ENCODE measurements at regions not wholly inside any gene's neighbourhood (a gene's known extent, or its start where the extent isn't known, plus 50 kb on each side); places are given as distances from the start of the nearest gene placed in this dataset.

DNA sequence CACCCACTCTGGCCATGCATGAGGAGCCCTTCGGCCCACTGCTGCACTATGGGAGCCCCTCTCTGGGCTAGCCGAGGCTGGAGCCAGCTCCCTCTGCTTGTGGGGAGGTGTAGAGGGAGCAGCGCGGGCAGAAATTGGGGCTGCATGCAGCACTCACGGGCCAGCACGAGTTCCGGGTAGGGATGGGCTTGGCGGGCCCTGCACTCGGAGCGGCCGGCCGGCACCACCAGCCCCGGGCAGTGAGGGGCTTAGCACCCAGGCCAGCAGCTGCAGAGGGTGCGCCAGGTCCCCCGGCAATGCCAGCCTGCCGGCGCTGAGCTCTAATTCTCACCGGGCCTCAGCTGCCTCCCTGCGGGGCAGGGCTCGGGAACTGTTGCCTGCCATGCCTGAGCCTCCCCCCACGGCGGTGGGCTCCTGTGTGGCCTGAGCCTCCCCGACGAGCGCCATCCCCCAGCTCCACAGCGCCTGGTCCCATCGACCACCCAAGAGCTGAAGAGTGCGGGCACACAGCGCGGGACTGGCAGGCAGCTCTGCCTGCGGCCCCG lies 209.0 kb downstream of the LTN1 start:
- DNase-seq: no peak

- no peak for DNase-seq
Observed at GRCh38 chr21:28781602-28782276, 210.9 kb downstream of the LTN1 start.

DNA sequence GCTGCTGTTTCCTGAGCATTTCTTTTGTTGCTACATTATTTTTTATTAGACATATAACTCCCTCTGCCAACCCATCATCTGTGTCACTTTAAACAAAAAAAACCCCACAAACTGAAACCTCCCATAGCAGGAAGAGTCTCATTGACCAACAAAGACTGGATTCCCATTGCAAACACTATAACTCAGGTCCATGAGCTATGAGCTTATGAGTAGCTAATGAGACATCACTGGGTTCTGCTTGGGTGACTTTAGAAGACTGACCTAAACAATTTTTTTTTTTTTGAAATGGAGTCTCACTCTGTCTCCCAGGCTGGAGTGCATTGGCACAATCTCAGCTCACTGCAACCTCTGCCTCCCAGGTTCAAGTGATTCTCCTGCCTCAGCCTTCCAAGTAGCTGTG lies 212.8 kb downstream of the LTN1 start:
- DNase-seq: no peak

- DNase-seq: no peak
Observed at GRCh38 chr21:28776251-28776650, 216.4 kb downstream of the LTN1 start.

DNA sequence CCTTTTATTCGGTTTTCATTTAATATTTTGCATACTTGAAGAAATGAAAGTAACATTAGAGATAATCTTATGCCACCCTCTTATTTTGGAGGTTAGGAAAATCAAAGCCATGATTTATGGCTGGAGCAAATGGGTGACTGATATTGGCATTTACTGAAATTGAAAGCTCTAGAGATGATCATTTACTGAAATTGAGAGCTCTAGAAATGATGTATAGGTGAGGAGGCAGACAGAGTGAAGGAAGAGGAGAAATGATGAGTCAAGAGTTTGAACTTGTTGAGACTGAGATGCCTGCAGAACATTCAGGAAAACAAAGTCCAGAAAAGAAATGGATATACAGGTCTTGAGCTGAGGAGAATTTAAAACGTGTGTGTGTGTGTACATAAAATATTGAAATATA lies 217.6 kb downstream of the LTN1 start:
- no peak for DNase-seq

DNA sequence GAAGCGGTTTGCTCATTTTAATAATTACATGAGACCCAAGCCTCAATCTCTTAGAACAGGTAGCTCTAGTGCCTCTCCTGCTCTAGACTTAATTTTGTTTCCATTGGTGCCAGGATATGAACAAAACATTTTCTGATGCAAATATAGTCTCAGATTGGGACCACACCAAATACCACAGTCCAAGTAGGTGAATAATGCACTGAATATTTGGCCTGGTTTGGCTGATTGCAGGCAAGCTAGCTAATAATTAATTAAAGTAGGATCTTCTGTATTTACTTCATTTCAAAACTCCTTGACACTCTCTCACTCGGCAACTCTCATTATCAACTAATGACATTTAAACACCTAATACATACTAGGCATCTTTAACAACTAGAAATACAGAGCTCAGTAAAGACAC lies 219.6 kb downstream of the LTN1 start:
- DNase-seq: no peak

- DNase-seq: no peak
Observed at GRCh38 chr21:28771790-28772501, 220.7 kb downstream of the LTN1 start.

DNA sequence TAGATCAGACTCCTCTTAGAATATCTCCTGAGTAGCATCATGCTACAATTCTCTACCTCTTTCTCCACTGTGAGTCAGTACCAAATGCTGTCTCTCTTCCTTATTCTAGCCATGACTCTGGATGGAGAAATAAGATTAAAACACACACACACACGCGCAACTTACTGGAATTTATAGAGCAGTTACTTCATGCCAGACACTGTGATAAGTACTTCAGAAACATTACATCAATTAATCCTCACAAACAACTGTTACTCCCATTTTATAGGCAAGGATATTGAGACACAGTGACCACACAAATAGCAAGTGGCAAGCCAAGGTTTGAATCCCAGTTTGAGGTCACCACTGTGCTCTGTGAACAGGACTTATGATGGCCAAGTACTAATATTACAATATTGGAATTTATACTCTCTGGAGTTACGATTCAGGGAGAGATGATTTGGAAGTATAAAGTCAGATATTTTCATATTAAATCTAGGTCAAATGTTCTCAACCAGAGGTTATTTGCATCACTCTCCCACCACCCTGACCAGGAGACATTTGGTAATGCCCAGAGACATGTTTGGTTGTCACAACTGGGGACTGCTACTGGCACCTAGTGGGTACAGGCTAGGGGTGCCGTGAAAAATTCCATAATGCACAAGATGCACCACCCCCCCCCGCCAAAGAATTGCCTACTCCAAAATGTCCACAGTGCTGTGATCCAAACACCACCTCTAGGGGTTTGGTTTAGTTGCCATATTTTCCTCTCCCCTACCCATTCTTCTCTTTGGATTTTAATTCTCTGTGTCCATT lies 221.6 kb downstream of the LTN1 start:
- no peak for DNase-seq

DNA sequence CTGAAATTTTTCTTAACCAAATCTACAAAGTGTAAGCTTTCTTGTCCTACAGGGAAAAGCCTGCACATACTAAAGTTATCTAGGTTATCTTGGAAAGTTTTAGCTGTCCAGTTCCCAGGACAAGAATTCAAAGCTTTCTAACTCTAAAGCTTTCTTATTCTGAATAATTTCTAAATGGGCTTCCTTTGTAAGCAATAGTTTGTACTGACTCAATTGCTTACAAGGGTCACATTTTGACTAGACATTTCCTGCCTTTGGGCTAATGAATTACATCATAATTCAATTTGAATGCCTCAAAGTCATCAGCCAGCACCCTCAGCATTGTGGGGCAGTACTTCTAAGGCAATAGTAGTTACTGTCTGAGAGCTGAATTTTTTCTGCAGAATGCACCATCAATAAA lies 223.0 kb downstream of the LTN1 start:
- DNase-seq: no peak

- no peak for DNase-seq
Observed at GRCh38 chr21:28768753-28769152, 223.9 kb downstream of the LTN1 start.

- DNase-seq: no peak
Observed at GRCh38 chr21:28767523-28767922, 225.2 kb downstream of the LTN1 start.

GRCh38 chr21:28763809-28764418 lies 228.8 kb downstream of the LTN1 start:
- no peak for DNase-seq

DNA sequence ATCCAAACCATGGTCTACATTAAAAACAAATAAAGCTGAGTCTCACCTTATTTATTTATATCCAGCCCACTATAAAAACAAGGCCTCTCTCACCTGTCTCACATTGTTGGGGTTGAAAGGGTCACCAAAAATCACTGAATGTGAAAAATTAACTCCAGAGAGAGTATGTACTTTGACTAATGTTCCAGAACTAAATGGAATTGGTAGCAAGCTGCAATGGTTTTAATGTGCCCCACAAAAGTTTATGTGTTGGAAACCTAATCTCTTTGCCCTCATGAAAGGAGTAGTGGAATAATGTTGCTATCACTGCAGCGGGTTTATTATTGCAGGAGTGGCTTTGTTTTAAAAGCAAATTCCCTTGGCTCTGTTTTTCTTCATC lies 230.3 kb downstream of the LTN1 start:
- DNase-seq: no peak

DNA sequence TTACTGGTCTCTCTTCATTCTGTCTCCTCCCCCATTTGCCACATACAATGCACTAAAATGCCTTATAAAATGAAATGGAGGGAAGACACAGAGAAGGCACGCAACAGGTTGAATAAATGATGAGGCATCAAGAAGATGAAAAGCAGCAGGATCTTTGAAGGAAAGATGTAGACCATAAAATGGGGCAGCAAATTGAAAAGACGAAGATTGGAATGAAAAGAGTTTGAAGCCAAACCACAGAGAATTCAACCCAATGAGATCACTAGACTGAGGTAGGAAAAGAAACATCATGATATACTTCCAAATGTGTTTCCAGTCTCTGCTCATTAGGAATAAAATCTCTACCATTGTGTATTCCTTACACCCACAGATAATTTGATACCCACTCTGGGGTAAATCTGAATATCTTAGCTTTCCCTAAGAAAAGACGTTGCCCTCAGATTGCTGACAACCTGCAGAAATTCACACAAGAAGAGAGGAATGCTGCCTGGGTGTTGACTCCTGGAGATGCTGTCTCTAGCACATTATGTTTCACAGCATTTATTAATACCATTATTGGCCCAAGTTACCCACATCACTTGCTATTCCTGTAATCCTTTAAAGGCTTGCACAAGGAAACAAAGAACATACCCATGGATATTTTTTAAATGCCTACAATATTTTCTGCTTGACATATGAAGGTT lies 230.9 kb downstream of the LTN1 start:
- DNase-seq: no peak

GRCh38 chr21:28758883-28759242 lies 233.8 kb downstream of the LTN1 start:
- DNase-seq: no peak

DNA sequence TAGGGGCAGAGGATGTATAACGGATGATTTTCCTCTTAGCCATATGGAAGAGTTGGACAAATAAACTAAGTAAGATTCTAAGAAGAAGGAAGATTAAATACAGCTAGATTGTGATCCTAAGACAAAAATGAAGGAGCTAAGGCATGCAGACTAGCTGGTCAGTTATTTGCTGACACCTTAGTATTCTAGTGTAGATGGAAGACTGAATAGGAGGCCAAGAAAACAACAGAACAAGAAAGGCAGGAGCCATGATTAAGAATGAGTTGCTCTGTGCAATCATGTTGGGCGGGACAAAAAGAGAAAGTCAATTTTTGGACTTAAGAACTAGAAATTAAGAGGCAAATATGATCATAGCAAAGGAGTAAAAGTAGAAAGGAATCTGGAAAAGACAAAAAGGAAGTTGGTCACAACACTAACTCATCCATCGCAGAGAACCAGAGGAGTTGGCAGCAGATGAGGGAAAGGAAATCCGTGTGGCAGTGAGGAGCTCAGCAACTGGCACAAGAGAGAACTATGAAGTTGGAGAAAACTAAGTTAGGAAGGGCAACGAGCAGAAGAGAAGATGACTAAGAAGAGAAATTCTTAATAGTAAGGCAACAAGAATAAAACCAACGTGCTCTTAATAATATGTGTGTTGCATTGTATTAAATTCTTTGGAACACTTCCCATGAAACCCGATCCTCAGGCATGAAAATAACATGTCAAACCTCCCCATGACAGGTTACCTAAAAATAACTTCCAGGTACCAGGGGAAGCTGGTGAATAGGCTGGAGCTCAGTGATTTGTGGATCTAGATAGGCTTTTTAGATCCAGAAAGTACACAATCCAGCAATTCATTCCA lies 234.4 kb downstream of the LTN1 start:
- no peak for DNase-seq

DNA sequence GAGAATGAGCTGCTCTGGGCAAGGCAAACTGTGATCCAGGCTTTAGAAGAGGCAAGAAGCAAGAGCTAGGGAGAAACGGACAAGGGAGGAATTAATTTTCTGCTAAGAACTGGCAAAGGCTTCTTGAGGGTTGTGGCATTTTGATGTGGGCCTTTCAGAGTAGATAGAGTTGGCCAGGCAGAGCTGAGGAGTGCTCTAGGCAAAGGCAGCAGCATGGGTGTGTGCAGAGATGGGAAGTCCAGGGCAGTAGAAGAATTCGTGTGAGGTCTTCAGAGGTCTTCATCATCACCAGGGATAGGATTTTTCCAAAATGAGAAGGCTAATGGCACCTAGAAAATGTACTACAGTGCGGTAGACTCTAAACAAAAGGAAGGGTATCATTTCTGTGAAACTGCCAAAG lies 237.8 kb downstream of the LTN1 start:
- no peak for DNase-seq

DNA sequence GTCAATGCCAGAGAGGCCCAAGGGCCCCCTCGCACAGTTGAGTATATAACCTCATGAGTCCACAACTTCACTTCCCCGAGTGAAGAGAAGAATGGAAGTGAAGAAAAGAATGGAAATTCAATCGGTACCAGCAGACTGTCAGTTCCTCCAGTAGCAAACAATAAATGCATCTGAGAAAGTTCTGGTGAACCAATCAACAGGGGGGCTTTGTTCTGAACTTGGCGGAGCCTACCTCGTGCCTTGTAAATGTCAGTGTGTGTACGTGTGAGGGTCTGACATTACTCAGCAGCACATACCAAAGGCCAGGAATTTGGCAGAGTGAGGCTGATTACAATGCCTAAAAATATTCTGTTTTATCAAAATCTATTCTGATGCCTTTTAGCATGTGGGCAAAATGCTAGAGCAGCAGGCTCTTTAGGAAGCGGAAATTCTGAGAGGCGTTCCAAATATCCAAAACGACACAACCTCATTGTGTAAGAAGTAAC lies 238.5 kb downstream of the LTN1 start:
- DNase-seq: no peak

GRCh38 chr21:28752131-28752530 lies 240.5 kb downstream of the LTN1 start:
- DNase-seq: no peak

DNA sequence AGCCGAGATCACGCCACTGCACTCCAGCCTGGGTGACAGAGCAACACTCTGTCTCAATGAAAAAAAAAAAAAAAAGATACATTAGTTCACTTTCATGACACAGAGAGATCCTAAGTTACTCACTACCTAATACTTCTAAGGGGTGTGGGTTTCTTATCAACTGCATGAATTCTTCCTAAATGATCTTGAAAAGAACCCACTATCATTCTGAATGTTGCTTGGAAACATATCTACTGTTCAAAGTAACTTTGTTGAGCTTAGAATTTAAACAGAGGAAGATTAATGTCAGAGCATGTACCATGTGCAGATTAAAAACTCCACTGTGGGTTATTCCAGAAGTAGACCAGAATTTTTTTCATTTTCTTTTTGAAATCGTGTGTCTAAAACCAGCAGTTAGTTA lies 241.5 kb downstream of the LTN1 start:
- DNase-seq: no peak

DNA sequence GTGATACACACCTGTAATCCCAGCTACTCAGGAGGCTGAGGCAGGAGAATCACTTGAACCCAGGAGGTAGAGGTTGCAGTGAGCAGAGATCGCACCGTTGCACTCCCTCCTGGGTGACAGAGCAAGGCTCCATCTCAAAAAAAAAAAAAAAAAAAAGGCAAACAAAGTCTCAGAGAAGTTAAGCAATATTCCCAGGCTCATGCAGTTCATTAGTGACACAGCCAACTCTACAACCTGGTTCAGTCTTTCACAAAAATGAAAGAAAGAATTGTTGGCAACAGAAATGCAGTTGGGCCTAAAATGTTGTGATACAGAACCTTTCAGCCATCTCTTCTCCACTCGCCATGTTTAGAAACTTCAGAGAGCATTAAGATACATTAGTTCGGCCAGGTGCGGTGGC lies 242.1 kb downstream of the LTN1 start:
- no peak for DNase-seq

All from occipital lobe (tissue), 1 donor.